ENCODE measurements at regions not wholly inside any gene's neighbourhood (a gene's known extent, or its start where the extent isn't known, plus 50 kb on each side); places are given as distances from the start of the nearest gene placed in this dataset.

GRCh38 chr3:95595416-95596075 is 1218.8 kb upstream of the EPHA6 start:
- TF ChIP-seq CTCF (IDR thresholded peaks at IDR 0.05; ENCODE audit: low read depth, low read length, poor library complexity, severe bottlenecking) = no peak
- TF ChIP-seq EZH2phosphoT487 (IDR thresholded peaks at IDR 0.05; ENCODE audit: borderline replicate concordance, low read length) = no peak

Data from DOHH2 (cell line).